ENCODE measurements at regions not wholly inside any gene's neighbourhood (a gene's known extent, or its start where the extent isn't known, plus 50 kb on each side); places are given as distances from the start of the nearest gene placed in this dataset.

- TF ChIP-seq JUND (IDR thresholded peaks at IDR 0.05) (no peak), NRF1 (IDR thresholded peaks at IDR 0.05; ENCODE audit: low read depth, low read length) (no peak)
- H3K27ac ChIP-seq (ENCODE audit: low read depth in 2 of 2, low read length in 1 of 2): no peak overlapping the region
- no peak overlapping the region for H3K4me2 ChIP-seq
- no peaks in the 10 kb centered on the region for H3K9me3 ChIP-seq
- H3K36me3 ChIP-seq (replicated peaks in 1 of 2; ENCODE audit: control insufficient read depth in 1 of 2, insufficient read depth in 2 of 2, low read length in 1 of 2): no peaks in the 10 kb centered on the region
- 42% methylated on average over 3 of the region's 3 CpGs for WGBS (ENCODE audit: low lambda C conversion rate)
- CTCF ChIA-PET: no interaction called here
- H3K4me3 ChIP-seq (ENCODE audit: low read depth in 2 of 2, low read length in 1 of 2): no peak overlapping the region
- no peaks in the 10 kb centered on the region for H3K9me2 ChIP-seq
- H3K9ac ChIP-seq: no peak overlapping the region
- no peak overlapping the region for H2AFZ ChIP-seq (ENCODE audit: low read depth)
- POLR2A ChIA-PET: no interaction called here
- no peaks in the 10 kb centered on the region for H4K20me1 ChIP-seq (ENCODE audit: insufficient read depth)
- no peaks in the 10 kb centered on the region for H3F3A ChIP-seq (replicated peaks; ENCODE audit: insufficient read depth)
- H3K27me3 ChIP-seq (ENCODE audit: insufficient read depth): no peaks in the 10 kb centered on the region
- no peaks in the 10 kb centered on the region for H3K79me2 ChIP-seq (ENCODE audit: insufficient read depth)
- no peak for DNase-seq
- H3K4me1 ChIP-seq (ENCODE audit: control insufficient read depth in 1 of 2, insufficient read depth in 2 of 2, low read depth in 1 of 2, low read length in 1 of 2): no peaks in the 10 kb centered on the region
Observed at GRCh38 chr14:36013483-36013882, 163.0 kb downstream of the PTCSC3 start.

- Histone ChIP-seq H3K36me3 (replicated peaks in 1 of 2; ENCODE audit: control insufficient read depth in 1 of 2, insufficient read depth in 2 of 2, low read length in 1 of 2) (no peaks in the 10 kb centered on the region), H3K9me2 (no peaks in the 10 kb centered on the region), H3K9me3 (no peaks in the 10 kb centered on the region), H3K4me3 (ENCODE audit: low read depth in 2 of 2, low read length in 1 of 2) (no peak overlapping the region), H3K4me1 (ENCODE audit: control insufficient read depth in 1 of 2, insufficient read depth in 2 of 2, low read depth in 1 of 2, low read length in 1 of 2) (no peaks in the 10 kb centered on the region), H3K4me2 (no peak overlapping the region), H2AFZ (ENCODE audit: low read depth) (no peak overlapping the region), H3K79me2 (ENCODE audit: insufficient read depth) (no peaks in the 10 kb centered on the region), H3K9ac (no peak overlapping the region), H3F3A (replicated peaks; ENCODE audit: insufficient read depth) (no peaks in the 10 kb centered on the region), H3K27me3 (ENCODE audit: insufficient read depth) (no peaks in the 10 kb centered on the region), H4K20me1 (ENCODE audit: insufficient read depth) (no peaks in the 10 kb centered on the region), H3K27ac (ENCODE audit: low read depth in 2 of 2, low read length in 1 of 2) (no peak overlapping the region)
- DNase-seq: no peak
- ChIA-PET POLR2A (no interaction called here), CTCF (no interaction called here)
- WGBS (ENCODE audit: low lambda C conversion rate): 24% methylated on average over 7 of the region's 7 CpGs
- TF ChIP-seq USF2 (IDR thresholded peaks at IDR 0.05; ENCODE audit: borderline replicate concordance, low read depth, low read length): no peak
- no peak for TF ChIP-seq EP300 (IDR thresholded peaks at IDR 0.05; ENCODE audit: borderline replicate concordance in 1 of 2, low read depth in 1 of 2, low read length in 1 of 2)
- TF ChIP-seq FOXM1 (IDR thresholded peaks at IDR 0.05; ENCODE audit: low read depth): no peak
- no peak for TF ChIP-seq ELF1 (IDR thresholded peaks at IDR 0.05)
- TF ChIP-seq GABPA (IDR thresholded peaks at IDR 0.05; ENCODE audit: low read depth): no peak
Observed at GRCh38 chr14:36012621-36013020, 163.9 kb downstream of the PTCSC3 start.

GRCh38 chr14:36009643-36010042 is 166.9 kb downstream of the PTCSC3 start:
- H3K9me2 ChIP-seq: no peaks in the 10 kb centered on the region
- DNase-seq: no peak
- H3K4me2 ChIP-seq: no peak overlapping the region
- H3K4me3 ChIP-seq (ENCODE audit: low read depth in 2 of 2, low read length in 1 of 2): no peak overlapping the region
- H3K27ac ChIP-seq (ENCODE audit: low read depth in 2 of 2, low read length in 1 of 2): no peak overlapping the region
- H3K9ac ChIP-seq: no peak overlapping the region
- H3K79me2 ChIP-seq (ENCODE audit: insufficient read depth): no peaks in the 10 kb centered on the region
- CTCF ChIA-PET: no interaction called here
- TF ChIP-seq PBX3 (IDR thresholded peaks at IDR 0.05) (no peak), YY1 (IDR thresholded peaks at IDR 0.05; ENCODE audit: low read depth) (no peak), FOXM1 (IDR thresholded peaks at IDR 0.05; ENCODE audit: low read depth) (no peak), ELF1 (IDR thresholded peaks at IDR 0.05) (no peak), JUND (IDR thresholded peaks at IDR 0.05) (no peak), GABPA (IDR thresholded peaks at IDR 0.05; ENCODE audit: low read depth) (no peak), RFX5 (IDR thresholded peaks at IDR 0.05; ENCODE audit: low read length) (no peak), MXI1 (IDR thresholded peaks at IDR 0.05; ENCODE audit: low read depth, low read length) (no peak), CHD2 (IDR thresholded peaks at IDR 0.05; ENCODE audit: low read length, partially characterized antibody) (no peak), FOSL2 (IDR thresholded peaks at IDR 0.05; ENCODE audit: borderline replicate concordance, low read depth) (no peak)
- no peaks in the 10 kb centered on the region for H3F3A ChIP-seq (replicated peaks; ENCODE audit: insufficient read depth)
- H3K4me1 ChIP-seq (ENCODE audit: control insufficient read depth in 1 of 2, insufficient read depth in 2 of 2, low read depth in 1 of 2, low read length in 1 of 2): no peaks in the 10 kb centered on the region
- H3K27me3 ChIP-seq (ENCODE audit: insufficient read depth): 0 out of 2 replicates have a peak, but pooled peaks cover 7% of the 10 kb centered on the region
- POLR2A ChIA-PET: no interaction called here
- 8% methylated on average over 1 of the region's 1 CpG for WGBS (ENCODE audit: low lambda C conversion rate)
- no peaks in the 10 kb centered on the region for H3K36me3 ChIP-seq (replicated peaks in 1 of 2; ENCODE audit: control insufficient read depth in 1 of 2, insufficient read depth in 2 of 2, low read length in 1 of 2)
- H2AFZ ChIP-seq (ENCODE audit: low read depth): no peak overlapping the region
- no peaks in the 10 kb centered on the region for H3K9me3 ChIP-seq
- H4K20me1 ChIP-seq (ENCODE audit: insufficient read depth): no peaks in the 10 kb centered on the region
